Gastroesophageal sphincter (tissue), 3 donors: ENCODE measurements at regions not wholly inside any gene's neighbourhood (a gene's known extent, or its start where the extent isn't known, plus 50 kb on each side); places are given as distances from the start of the nearest gene placed in this dataset.

Experiments used
- POLR2A ChIP-seq, 2 donors: fragments of 450-650 bp; IDR thresholded peaks; one replicate each; pipeline ENCODE4 v1.6.1; 2017; ENCODE audit warnings: antibody characterized with exemption in 2 of 2, mild to moderate bottlenecking in 2 of 2, moderate library complexity in 1 of 2
- POLR2AphosphoS5 ChIP-seq: sonication (generic); formaldehyde crosslinking; IDR thresholded peaks from one replicate; pipeline ENCODE4 v1.6.1; 2017; ENCODE audit warnings: antibody characterized with exemption
- TF ChIP-seq, protein P1 (sequence below), 4 experiments: fragments of 200-600 bp in 2 of 4; fragments of 450-650 bp in 2 of 4; sonication (generic) in 1 of 4; IDR thresholded peaks; one replicate each; pipeline ENCODE4 v1.5.1; 2017 to 2019; ENCODE audit warnings: antibody characterized with exemption in 4 of 4, mild to moderate bottlenecking in 2 of 4, moderate library complexity in 2 of 4

DNA sequence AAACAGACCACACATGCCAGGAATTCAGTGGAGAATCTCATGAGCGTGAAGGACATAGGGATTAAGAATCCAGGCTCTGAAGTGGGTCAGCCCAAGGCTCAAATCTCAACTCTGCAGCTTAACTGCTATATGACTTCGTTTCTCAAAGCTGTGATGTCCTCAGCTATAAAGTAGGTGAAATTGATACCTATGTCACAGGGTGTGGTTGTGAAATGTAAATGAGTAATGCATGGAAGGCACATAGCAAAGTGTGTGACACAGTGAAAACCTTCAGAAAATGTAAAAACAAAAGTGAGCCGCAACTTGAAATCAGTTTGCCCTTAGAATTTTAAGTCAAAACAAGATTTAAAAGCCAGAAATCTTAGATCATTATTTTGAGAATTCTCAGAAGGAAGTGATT lies 145.7 kb upstream of the PRMT6 start:
- TF ChIP-seq, protein P1, sequence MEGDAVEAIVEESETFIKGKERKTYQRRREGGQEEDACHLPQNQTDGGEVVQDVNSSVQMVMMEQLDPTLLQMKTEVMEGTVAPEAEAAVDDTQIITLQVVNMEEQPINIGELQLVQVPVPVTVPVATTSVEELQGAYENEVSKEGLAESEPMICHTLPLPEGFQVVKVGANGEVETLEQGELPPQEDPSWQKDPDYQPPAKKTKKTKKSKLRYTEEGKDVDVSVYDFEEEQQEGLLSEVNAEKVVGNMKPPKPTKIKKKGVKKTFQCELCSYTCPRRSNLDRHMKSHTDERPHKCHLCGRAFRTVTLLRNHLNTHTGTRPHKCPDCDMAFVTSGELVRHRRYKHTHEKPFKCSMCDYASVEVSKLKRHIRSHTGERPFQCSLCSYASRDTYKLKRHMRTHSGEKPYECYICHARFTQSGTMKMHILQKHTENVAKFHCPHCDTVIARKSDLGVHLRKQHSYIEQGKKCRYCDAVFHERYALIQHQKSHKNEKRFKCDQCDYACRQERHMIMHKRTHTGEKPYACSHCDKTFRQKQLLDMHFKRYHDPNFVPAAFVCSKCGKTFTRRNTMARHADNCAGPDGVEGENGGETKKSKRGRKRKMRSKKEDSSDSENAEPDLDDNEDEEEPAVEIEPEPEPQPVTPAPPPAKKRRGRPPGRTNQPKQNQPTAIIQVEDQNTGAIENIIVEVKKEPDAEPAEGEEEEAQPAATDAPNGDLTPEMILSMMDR (IDR thresholded peaks at IDR 0.05), result no peak
- TF ChIP-seq POLR2A (IDR thresholded peaks at IDR 0.05) (no peak), POLR2AphosphoS5 (no peak)
